ENCODE measurements at regions not wholly inside any gene's neighbourhood (a gene's known extent, or its start where the extent isn't known, plus 50 kb on each side); places are given as distances from the start of the nearest gene placed in this dataset.

GRCh38 chr2:155141418-155141817 lies 442.9 kb downstream of the KCNJ3 start:
- TF ChIP-seq ATF2 (IDR thresholded peaks at IDR 0.05; ENCODE audit: low read length) (no peak), SIN3A (conservative IDR thresholded peaks at IDR 0.05 in 1 of 2, IDR thresholded peaks at IDR 0.05 in 1 of 2; ENCODE audit: low read depth in 1 of 2, low read length in 2 of 2) (no peak), POLR2A (IDR thresholded peaks at IDR 0.05; ENCODE audit: control extremely low read depth in 1 of 2, low read depth in 2 of 2, low read length in 2 of 2) (no peak), GABPA (IDR thresholded peaks at IDR 0.05; ENCODE audit: borderline replicate concordance, insufficient read depth, low read length) (no peak), CREB1 (IDR thresholded peaks at IDR 0.05) (no peak), EP300 (IDR thresholded peaks at IDR 0.05; ENCODE audit: borderline replicate concordance in 1 of 2, low read depth in 2 of 2, low read length in 2 of 2) (no peak), CTCF (IDR thresholded peaks at IDR 0.05; ENCODE audit: control extremely low read depth in 1 of 3, insufficient read depth in 1 of 3, low read depth in 1 of 3, low read length in 3 of 3) (no peak), HDAC2 (IDR thresholded peaks at IDR 0.05; ENCODE audit: borderline replicate concordance in 1 of 2, low read depth in 2 of 2, low read length in 2 of 2) (no peak)

Measured in H1 (cell line).